Panc1 (cell line): ENCODE measurements at regions not wholly inside any gene's neighbourhood (a gene's known extent, or its start where the extent isn't known, plus 50 kb on each side); places are given as distances from the start of the nearest gene placed in this dataset.

Source experiments
- ATAC-seq: fragments of 200-7000 bp; cut with Tn5 transposase; 2 replicates; pipeline ENCODE4 v1.9.1; 2020; ENCODE audit warnings: mild to moderate bottlenecking, moderate library complexity
- BruUV-seq: library from RNA; stranded (reverse); fragments of 400-500 nt; replicated peaks from 2 replicates; lab custom pipeline; 2021; lab: Mats Ljungman, UMichigan
- CTCF ChIA-PET: fragments of 300-600 bp; sonication (Branson Sonifier 250); formaldehyde crosslinking; loops from one replicate; lab custom pipeline; 2022; ENCODE audit warnings: antibody characterized with exemption; lab: Charles Lee
- POLR2A ChIA-PET: fragments of 300-600 bp; sonication (Branson Sonifier 250); formaldehyde crosslinking; loops from one replicate; lab custom pipeline; 2022; ENCODE audit warnings: antibody characterized with exemption; lab: Charles Lee
- DNase-seq: peaks from one replicate; pipeline ENCODE4 v3.0.0-alpha.2; 2010; ENCODE audit warnings: low read depth, low spot score
- H3K27ac ChIP-seq: 2 replicates; pipeline ENCODE4 v1.5.1; 2011; ENCODE audit warnings: mild to moderate bottlenecking, low read length, inconsistent platforms
- H3K27me3 ChIP-seq: fragments of 200-500 bp; sonication (Bioruptor generic); 2 replicates; pipeline ENCODE4 v1.6.0; 2014; ENCODE audit warnings: low read length, inconsistent platforms; ENCODE audit not compliant: control insufficient read depth, insufficient read depth
- H3K36me3 ChIP-seq: fragments of 200-500 bp; sonication (Bioruptor generic); 2 replicates; pipeline ENCODE4 v1.5.1; 2014; ENCODE audit warnings: inconsistent platforms, mild to moderate bottlenecking, low read length, moderate library complexity; ENCODE audit not compliant: control insufficient read depth, insufficient read depth
- H3K4me1 ChIP-seq: 2 replicates; pipeline ENCODE4 v1.5.1; 2011; ENCODE audit warnings: inconsistent platforms, mild to moderate bottlenecking, low read length, moderate library complexity; ENCODE audit not compliant: control insufficient read depth, insufficient read depth
- H3K4me3 ChIP-seq, 2 experiments: 2 replicates each; pipeline ENCODE4 v1.5.1; 2011 to 2012; ENCODE audit warnings: low read depth in 2 of 2, low read length in 2 of 2, mild to moderate bottlenecking in 2 of 2, inconsistent platforms in 1 of 2, moderate library complexity in 1 of 2
- H3K9me3 ChIP-seq: fragments of 200-500 bp; sonication (Bioruptor generic); 2 replicates; pipeline ENCODE4 v1.5.1; 2014; ENCODE audit warnings: low read depth, mild to moderate bottlenecking, inconsistent platforms, low read length, moderate library complexity; ENCODE audit not compliant: control insufficient read depth, insufficient read depth
- CTCF ChIP-seq: fragments of 450-650 bp; IDR thresholded peaks from 2 replicates; pipeline ENCODE4 v1.5.1; 2017; ENCODE audit warnings: mild to moderate bottlenecking
- POLR2AphosphoS5 ChIP-seq: IDR thresholded peaks from 2 replicates; pipeline ENCODE4 v1.6.1; 2012; ENCODE audit warnings: mild to moderate bottlenecking, low read depth, low read length, moderate library complexity
- REST ChIP-seq, 2 experiments: IDR thresholded peaks; 2 replicates each; pipeline ENCODE4 v1.6.1; 2011 to 2012; ENCODE audit warnings: low read depth in 2 of 2, control low read depth in 1 of 2, low read length in 1 of 2, mild to moderate bottlenecking in 1 of 2, moderate library complexity in 1 of 2; ENCODE audit not compliant: insufficient read depth in 1 of 2
- SIN3A ChIP-seq: IDR thresholded peaks from 2 replicates; pipeline ENCODE4 v1.6.1; 2012; ENCODE audit warnings: low read depth, mild to moderate bottlenecking, low read length, moderate library complexity, borderline replicate concordance; ENCODE audit not compliant: insufficient read depth
- TCF7L2 ChIP-seq: IDR thresholded peaks from 2 replicates; pipeline ENCODE4 v1.6.1; 2011; ENCODE audit warnings: mild to moderate bottlenecking, low read depth, low read length, inconsistent platforms
- in situ Hi-C: cut with HindIII; loops from 2 replicates; pipeline ENCODE4 v1.10.0; 2016; ENCODE audit warnings: low sequenced_read_pairs, low pct_unique_long_range_greater_than_20kb
- intact Hi-C: fragments of 100-400 bp; cut with micrococcal nuclease; formaldehyde crosslinking; loops from one replicate; pipeline ENCODE4 v1.10.0; 2022; ENCODE audit not compliant: unreplicated experiment

- Histone ChIP-seq H3K27me3 (no peaks in the 10 kb centered on the region), H3K27ac (no peak overlapping the region), H3K9me3 (no peaks in the 10 kb centered on the region), H3K4me3 (no peak overlapping the region), H3K4me1 (0 out of 2 replicates have a peak, but pooled peaks cover 5% of the 10 kb centered on the region), H3K36me3 (no peaks in the 10 kb centered on the region)
- in situ Hi-C loops (no loop called here), intact Hi-C loops (no loop called here)
- DNase-seq (no peak), ATAC-seq (no peak)
- ChIA-PET POLR2A (no interaction called here), CTCF (interaction anchor here (0.6 kb wide), 1 partner anchor 213 kb away, joined by 3 read pairs; no protein-coding TSS in a partner anchor)
- TF ChIP-seq POLR2AphosphoS5, result no peak
- TF ChIP-seq TCF7L2, result no peak
- no TSS peak for BruUV-seq
These were observed 120.0 kb downstream of the AQP4 start for GRCh38 chr18:26745288-26746181.

- ATAC-seq (no peak), DNase-seq (no peak)
- no peak overlapping the region for H3K27ac ChIP-seq
- 0 out of 2 replicates have a peak, but pooled peaks cover 5% of the 10 kb centered on the region for H3K4me1 ChIP-seq
- BruUV-seq, result no TSS peak
- ChIA-PET POLR2A (interaction anchor here (0.7 kb wide), 1 partner anchor 121 kb away, joined by 4 read pairs; no protein-coding TSS in a partner anchor), CTCF (no interaction called here)
- in situ Hi-C loops, result no loop called here
- no peak overlapping the region for H3K4me3 ChIP-seq
- H3K9me3 ChIP-seq, result no peaks in the 10 kb centered on the region
- no peak for TF ChIP-seq SIN3A
- no peak for TF ChIP-seq CTCF
- TF ChIP-seq TCF7L2, result no peak
- TF ChIP-seq POLR2AphosphoS5, result no peak
- H3K36me3 ChIP-seq, result no peaks in the 10 kb centered on the region
- H3K27me3 ChIP-seq, result no peaks in the 10 kb centered on the region
- intact Hi-C loops, result no loop called here
These were observed 123.7 kb downstream of the AQP4 start for GRCh38 chr18:26741758-26742157.

- Histone ChIP-seq H3K9me3 (no peaks in the 10 kb centered on the region), H3K36me3 (no peaks in the 10 kb centered on the region), H3K4me1 (0 out of 2 replicates have a peak, but pooled peaks cover 2% of the 10 kb centered on the region), H3K27me3 (no peaks in the 10 kb centered on the region), H3K27ac (no peak overlapping the region), H3K4me3 (no peak overlapping the region)
- ChIA-PET CTCF (no interaction called here), POLR2A (interaction anchor here (0.7 kb wide), 1 partner anchor 121 kb away, joined by 4 read pairs; no protein-coding TSS in a partner anchor)
- in situ Hi-C loops (no loop called here), intact Hi-C loops (no loop called here)
- no peak for TF ChIP-seq CTCF
- no peak for TF ChIP-seq POLR2AphosphoS5
- no peak for TF ChIP-seq REST (IDR thresholded peaks at IDR 0.05; ENCODE audit: insufficient read depth in 1 of 2, low read depth in 2 of 2, low read length in 1 of 2)
- TF ChIP-seq TCF7L2, result no peak
- no peak for TF ChIP-seq SIN3A
- ATAC-seq (no peak), DNase-seq (no peak)
- no TSS peak for BruUV-seq
These were observed 124.5 kb downstream of the AQP4 start for GRCh38 chr18:26741048-26741447.
